A549 (cell line): ENCODE measurements at regions not wholly inside any gene's neighbourhood (a gene's known extent, or its start where the extent isn't known, plus 50 kb on each side); places are given as distances from the start of the nearest gene placed in this dataset.

Experiments used
- CTCF ChIP-seq: fragments of >200 bp; sonication (Bioruptor Twin); formaldehyde crosslinking; IDR thresholded peaks from 3 replicates; pipeline ENCODE4 v1.5.1; 2016
- POLR2A ChIP-seq: IDR thresholded peaks from 2 replicates; pipeline ENCODE4 v1.6.1; 2012; ENCODE audit warnings: mild to moderate bottlenecking, low read length

GRCh38 chr11:23006730-23007129 is 146.5 kb upstream of the CCDC179 start:
- TF ChIP-seq POLR2A (no peak), CTCF (no peak)
